ENCODE measurements at regions not wholly inside any gene's neighbourhood (a gene's known extent, or its start where the extent isn't known, plus 50 kb on each side); places are given as distances from the start of the nearest gene placed in this dataset.

- no peak for DNase-seq (ENCODE audit: low spot score)
- CTCF ChIA-PET, result no interaction called here
- H3K9me3 Mint-ChIP-seq, result peaks cover 10% of the 10 kb centered on the region
- H3K27me3 Mint-ChIP-seq (ENCODE audit: low read depth), result no peaks in the 10 kb centered on the region
- no peak overlapping the region for H3K27ac Mint-ChIP-seq
- no peak; the same call in 1 of the 2 replicates for ATAC-seq
- no peak for TF ChIP-seq ZNF416 (CRISPR knock-in tag; IDR thresholded peaks at IDR 0.05)
- TF ChIP-seq USF1 (CRISPR knock-in tag; IDR thresholded peaks at IDR 0.05), result no peak
- POLR2A ChIA-PET, result no interaction called here
- peaks cover 11% of the 10 kb centered on the region for H3K4me1 Mint-ChIP-seq
- no peak overlapping the region for H3K4me3 Mint-ChIP-seq
- H3K36me3 Mint-ChIP-seq, result peaks cover 7% of the 10 kb centered on the region
Observed at GRCh38 chr4:100823993-100824323, 306.1 kb upstream of the EMCN start.

- peaks cover under 1% of the 10 kb centered on the region for H3K36me3 Mint-ChIP-seq
- POLR2A ChIA-PET, result no interaction called here
- peaks cover 4% of the 10 kb centered on the region for H3K9me3 Mint-ChIP-seq
- CTCF ChIA-PET, result no interaction called here
- peaks cover 11% of the 10 kb centered on the region for H3K4me1 Mint-ChIP-seq
- no peak overlapping the region for H3K4me3 Mint-ChIP-seq
- TF ChIP-seq NFYB (CRISPR knock-in tag; conservative IDR thresholded peaks at IDR 0.05; ENCODE audit: low read depth) (no peak), ZNF138 (CRISPR knock-in tag; conservative IDR thresholded peaks at IDR 0.05) (no peak), GABPB1 (CRISPR knock-in tag; IDR thresholded peaks at IDR 0.05) (0 out of 2 replicates have a peak, but pooled peaks have one; percentile 37), NR1H2 (CRISPR knock-in tag; IDR thresholded peaks at IDR 0.05) (no peak), ZNF396 (CRISPR knock-in tag; IDR thresholded peaks at IDR 0.05; ENCODE audit: borderline replicate concordance) (no peak), TEAD1 (CRISPR knock-in tag; IDR thresholded peaks at IDR 0.05) (no peak)
- ATAC-seq (no peak), DNase-seq (ENCODE audit: low spot score) (no peak)
- H3K27me3 Mint-ChIP-seq (ENCODE audit: low read depth), result no peaks in the 10 kb centered on the region
- no peak overlapping the region for H3K27ac Mint-ChIP-seq
Observed at GRCh38 chr4:100823066-100823992, 305.5 kb upstream of the EMCN start.

DNA sequence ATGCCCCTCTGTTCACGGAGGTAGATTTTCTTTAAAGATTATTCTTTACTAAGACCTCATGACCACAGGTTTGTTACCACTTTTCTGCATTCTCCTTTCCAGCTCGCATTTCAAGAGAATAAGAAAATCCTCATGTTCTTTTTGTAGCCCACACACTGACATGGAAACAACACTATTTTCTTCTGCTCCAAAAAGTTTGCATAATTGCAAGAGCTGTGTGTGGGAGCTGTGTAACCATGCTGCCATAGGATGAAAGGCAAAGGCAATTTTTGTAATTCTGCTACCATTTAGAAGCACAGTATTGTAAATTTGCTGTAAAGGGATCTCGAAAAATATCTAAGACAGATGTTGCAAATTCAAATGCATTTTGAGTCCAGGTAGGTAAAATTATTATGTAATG is 302.4 kb upstream of the EMCN start:
- ChIA-PET CTCF (no interaction called here), POLR2A (no interaction called here)
- no peaks in the 10 kb centered on the region for H3K27me3 Mint-ChIP-seq (ENCODE audit: low read depth)
- no peak for DNase-seq (ENCODE audit: low spot score)
- no peaks in the 10 kb centered on the region for H3K36me3 Mint-ChIP-seq
- peaks cover 11% of the 10 kb centered on the region for H3K4me1 Mint-ChIP-seq
- H3K9me3 Mint-ChIP-seq, result no peaks in the 10 kb centered on the region
- no peak overlapping the region for H3K4me3 Mint-ChIP-seq
- no peak overlapping the region for H3K27ac Mint-ChIP-seq
- no peak for ATAC-seq
- TF ChIP-seq ZNF671 (CRISPR knock-in tag; IDR thresholded peaks at IDR 0.05), result no peak
- TF ChIP-seq FOXP4 (CRISPR knock-in tag; IDR thresholded peaks at IDR 0.05), result no peak
- no peak for TF ChIP-seq CTCF (IDR thresholded peaks at IDR 0.05)
- no peak for TF ChIP-seq NFATC4 (CRISPR knock-in tag; IDR thresholded peaks at IDR 0.05)
- no peak for TF ChIP-seq GABPB1 (CRISPR knock-in tag; IDR thresholded peaks at IDR 0.05)
- no peak for TF ChIP-seq SP1 (CRISPR knock-in tag; conservative IDR thresholded peaks at IDR 0.05)
- no peak for TF ChIP-seq USF2 (CRISPR knock-in tag; IDR thresholded peaks at IDR 0.05)
- TF ChIP-seq, protein P1, sequence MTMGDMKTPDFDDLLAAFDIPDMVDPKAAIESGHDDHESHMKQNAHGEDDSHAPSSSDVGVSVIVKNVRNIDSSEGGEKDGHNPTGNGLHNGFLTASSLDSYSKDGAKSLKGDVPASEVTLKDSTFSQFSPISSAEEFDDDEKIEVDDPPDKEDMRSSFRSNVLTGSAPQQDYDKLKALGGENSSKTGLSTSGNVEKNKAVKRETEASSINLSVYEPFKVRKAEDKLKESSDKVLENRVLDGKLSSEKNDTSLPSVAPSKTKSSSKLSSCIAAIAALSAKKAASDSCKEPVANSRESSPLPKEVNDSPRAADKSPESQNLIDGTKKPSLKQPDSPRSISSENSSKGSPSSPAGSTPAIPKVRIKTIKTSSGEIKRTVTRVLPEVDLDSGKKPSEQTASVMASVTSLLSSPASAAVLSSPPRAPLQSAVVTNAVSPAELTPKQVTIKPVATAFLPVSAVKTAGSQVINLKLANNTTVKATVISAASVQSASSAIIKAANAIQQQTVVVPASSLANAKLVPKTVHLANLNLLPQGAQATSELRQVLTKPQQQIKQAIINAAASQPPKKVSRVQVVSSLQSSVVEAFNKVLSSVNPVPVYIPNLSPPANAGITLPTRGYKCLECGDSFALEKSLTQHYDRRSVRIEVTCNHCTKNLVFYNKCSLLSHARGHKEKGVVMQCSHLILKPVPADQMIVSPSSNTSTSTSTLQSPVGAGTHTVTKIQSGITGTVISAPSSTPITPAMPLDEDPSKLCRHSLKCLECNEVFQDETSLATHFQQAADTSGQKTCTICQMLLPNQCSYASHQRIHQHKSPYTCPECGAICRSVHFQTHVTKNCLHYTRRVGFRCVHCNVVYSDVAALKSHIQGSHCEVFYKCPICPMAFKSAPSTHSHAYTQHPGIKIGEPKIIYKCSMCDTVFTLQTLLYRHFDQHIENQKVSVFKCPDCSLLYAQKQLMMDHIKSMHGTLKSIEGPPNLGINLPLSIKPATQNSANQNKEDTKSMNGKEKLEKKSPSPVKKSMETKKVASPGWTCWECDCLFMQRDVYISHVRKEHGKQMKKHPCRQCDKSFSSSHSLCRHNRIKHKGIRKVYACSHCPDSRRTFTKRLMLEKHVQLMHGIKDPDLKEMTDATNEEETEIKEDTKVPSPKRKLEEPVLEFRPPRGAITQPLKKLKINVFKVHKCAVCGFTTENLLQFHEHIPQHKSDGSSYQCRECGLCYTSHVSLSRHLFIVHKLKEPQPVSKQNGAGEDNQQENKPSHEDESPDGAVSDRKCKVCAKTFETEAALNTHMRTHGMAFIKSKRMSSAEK (CRISPR knock-in tag; IDR thresholded peaks at IDR 0.05; ENCODE audit: borderline replicate concordance), result no peak
- TF ChIP-seq MXD4 (CRISPR knock-in tag; IDR thresholded peaks at IDR 0.05; ENCODE audit: borderline replicate concordance), result no peak
- no peak for TF ChIP-seq CREM (CRISPR knock-in tag; IDR thresholded peaks at IDR 0.05)
- no peak for TF ChIP-seq SOX15 (CRISPR knock-in tag; IDR thresholded peaks at IDR 0.05)
- TF ChIP-seq ZNF263 (CRISPR knock-in tag; IDR thresholded peaks at IDR 0.05; ENCODE audit: low read depth), result no peak
- TF ChIP-seq HMGXB4 (CRISPR knock-in tag; IDR thresholded peaks at IDR 0.05), result no peak
- no peak for TF ChIP-seq ZNF416 (CRISPR knock-in tag; IDR thresholded peaks at IDR 0.05)
- TF ChIP-seq NR3C1 (CRISPR knock-in tag; conservative IDR thresholded peaks at IDR 0.05; ENCODE audit: low read depth), result no peak
- TF ChIP-seq ZNF396 (CRISPR knock-in tag; IDR thresholded peaks at IDR 0.05; ENCODE audit: borderline replicate concordance), result no peak
